GM21528 (cell line): ENCODE measurements at regions not wholly inside any gene's neighbourhood (a gene's known extent, or its start where the extent isn't known, plus 50 kb on each side); places are given as distances from the start of the nearest gene placed in this dataset.
A peak's percentile ranks its signal among the peaks of the same experiment; 100 is the strongest.

Experiments
- ATAC-seq: cut with Tn5 transposase; IDR thresholded peaks from one replicate; pipeline ENCODE4 v1.9.1; 2021; ENCODE audit warnings: mild to moderate bottlenecking, moderate library complexity; ENCODE audit not compliant: unreplicated experiment, low FRiP score

DNA sequence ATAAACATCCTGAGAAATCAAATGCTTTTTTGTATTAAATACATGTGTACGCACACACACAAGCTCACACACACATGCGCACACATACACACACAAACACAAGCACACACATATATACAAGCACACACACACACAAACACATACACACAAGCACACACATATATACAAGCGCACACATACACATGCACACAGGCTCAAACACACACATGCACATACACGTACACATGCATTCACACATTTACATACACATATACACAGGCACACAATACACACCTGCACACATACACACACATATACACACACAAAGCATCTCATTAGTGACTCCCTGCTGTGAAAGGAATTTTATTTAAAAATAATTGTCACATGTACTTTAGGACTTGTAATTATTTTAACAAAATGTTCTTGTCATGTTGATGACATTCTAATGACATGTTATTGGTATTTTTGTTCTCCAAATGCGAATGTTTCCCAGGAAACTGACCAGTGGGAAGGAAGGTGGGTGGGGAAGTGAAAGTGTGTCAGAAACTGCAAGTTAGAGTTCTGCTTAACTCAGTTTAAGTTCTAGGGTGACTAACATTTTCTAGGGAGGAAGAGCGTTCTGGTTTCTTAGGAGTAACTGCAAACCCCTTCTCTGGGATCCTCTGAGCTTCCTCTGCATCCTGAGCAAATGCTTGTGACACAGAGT lies 113.9 kb upstream of the ZNF217 start:
- peak; percentile 41 for ATAC-seq

DNA sequence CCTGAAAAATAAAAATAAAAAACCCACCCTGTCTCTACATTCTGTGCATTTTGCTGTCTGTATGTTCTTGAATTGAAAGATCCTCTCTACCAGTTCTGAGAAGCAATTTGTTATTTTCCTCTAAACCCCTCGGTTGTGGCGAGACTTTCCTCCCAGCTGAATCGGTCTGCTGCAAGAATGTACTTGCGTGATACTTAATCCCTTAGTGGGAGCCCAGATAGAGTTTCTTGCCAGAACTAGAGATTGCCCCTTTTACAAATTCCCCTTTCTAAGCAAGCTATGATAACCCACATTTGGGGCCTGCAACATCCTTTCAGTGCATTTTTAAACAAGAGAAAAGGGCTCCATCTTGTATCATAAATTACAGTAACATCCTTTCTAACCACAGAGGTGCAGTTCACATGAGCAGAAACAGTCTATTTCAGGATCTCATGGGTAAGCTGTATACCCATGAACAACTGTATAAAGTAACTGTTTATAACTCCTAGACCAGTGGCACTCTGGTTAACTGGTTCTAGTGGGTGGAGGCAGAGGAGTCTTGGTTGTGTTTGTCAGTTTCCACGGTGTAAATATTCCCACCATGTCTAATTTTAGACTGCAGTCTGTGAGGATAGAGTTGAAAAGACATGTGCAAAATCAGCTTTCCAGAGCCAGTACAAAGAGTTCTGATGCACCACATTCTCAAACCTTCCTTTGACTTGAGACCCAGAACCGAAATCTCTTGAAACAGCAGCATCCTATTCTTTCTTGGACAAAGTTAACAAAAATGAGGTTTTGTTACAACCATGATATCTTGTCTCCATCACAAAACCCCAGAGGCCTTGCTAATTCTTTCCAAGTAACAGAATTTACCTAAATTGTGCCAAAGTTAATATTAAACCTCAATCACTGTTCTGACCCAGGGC lies 113.1 kb upstream of the ZNF217 start:
- peak; percentile 51 for ATAC-seq

DNA sequence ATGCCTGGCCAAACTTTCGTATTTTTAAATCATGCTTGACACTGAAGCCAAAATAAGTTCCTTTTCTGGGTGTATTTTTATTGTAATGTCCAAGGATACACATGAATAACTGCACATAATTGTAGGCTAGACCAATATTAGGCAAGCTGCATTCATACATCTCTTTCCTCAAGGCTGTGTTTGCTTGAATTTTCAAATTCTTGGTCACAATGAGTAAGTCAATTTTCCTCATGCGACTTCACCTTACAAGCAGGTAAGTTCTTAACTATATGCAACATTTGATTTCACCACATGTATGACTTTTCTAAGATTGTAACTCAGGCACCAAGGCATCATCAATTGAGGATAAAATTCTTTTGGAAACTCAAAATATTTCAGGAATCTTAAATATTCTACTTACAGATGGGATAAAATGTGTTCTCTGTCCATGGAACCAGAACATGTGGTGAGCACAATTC lies 112.4 kb upstream of the ZNF217 start:
- no peak for ATAC-seq

DNA sequence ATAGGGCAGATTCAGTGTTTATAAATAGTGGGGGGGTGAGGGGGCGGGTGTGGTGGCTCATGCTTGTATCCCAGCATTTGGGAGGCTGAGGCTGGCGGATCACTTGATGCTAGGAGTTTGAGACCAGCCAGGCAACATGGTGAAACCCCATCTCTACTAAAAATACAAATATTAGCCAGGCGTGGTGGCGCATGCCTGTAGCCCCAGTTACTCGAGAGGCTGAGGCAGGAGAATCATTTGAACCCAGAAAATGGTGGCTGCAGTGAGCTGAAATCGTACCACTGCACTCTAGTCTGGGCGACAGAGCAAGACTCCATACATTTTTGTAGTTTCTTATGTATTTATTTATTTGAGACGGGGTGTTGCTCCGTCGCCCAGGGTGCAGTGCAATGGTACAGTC lies 109.0 kb upstream of the ZNF217 start:
- no peak for ATAC-seq

DNA sequence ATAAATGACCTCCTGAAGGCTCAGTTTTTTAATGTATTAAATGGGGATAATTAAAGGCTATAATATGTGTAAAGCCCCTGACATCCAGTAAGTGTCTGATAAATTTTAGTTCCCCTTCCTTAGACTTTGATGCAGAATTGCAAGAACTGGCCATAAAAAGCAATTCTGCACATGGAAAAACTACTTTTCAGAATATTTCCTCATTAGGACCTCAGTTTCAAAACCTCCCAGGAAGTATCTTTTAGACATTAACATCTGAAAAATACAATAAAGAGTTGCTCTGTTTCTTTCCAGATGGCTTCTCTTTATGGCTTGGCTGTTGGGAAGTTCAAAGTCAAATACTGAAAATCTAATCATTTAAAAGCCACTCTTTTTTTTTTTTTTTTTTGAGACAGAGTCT lies 106.3 kb upstream of the ZNF217 start:
- no peak for ATAC-seq

DNA sequence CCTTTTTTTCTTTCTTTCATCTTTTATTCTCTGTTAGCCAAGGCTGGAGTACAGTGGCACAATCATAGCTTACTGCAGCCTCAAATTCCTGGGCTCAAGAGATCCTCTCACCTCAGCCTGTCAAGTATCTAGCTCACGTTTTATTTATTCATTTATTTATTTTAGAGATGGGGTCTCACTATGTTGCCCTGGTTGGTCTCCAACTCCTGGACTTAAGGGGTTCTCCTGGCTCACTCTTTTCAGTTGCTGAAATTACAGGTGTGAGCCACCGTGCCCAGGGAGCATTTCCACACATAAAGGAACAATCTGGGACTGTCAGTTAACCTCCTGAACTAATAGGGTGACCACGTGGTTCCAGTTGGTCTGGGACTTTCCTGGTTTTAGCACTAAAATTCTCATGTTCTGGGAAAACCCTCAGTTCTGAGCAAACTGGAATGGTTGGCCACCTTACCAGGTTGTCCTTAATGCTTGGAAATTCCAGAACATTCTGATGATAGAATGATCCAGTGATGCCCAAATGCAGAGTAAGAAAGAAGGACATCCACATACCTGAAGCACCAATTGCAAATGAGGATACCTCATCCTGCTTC lies 105.5 kb upstream of the ZNF217 start:
- no peak for ATAC-seq

DNA sequence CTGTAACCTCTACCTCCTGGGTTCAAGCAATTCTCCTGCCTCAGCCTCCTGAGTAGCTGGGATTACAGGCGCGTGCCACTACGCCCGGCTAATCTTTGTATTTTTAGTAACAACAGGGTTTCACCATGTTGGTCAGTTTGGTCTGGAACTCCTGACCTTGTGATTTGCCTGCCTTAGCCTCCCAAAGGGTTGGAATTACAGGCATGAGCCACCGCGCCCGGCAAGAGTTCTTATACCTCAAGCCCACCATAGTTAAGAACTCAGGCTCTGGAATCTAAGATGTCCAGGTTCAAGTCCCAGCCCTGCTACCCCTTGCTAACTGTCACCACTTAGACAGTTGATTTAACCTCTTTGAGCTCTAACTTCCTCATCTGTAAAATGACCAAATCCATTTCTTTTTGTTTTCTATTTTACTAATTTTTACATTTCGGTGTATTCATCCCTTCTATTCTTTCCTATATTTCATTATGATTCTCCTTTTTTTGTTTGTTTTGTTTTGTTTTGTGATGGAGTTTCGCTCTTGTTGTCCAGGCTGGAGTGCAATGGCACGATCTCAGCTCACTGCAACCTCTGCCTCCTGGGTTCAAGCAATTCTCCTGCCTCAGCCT lies 104.8 kb upstream of the ZNF217 start:
- no peak for ATAC-seq

DNA sequence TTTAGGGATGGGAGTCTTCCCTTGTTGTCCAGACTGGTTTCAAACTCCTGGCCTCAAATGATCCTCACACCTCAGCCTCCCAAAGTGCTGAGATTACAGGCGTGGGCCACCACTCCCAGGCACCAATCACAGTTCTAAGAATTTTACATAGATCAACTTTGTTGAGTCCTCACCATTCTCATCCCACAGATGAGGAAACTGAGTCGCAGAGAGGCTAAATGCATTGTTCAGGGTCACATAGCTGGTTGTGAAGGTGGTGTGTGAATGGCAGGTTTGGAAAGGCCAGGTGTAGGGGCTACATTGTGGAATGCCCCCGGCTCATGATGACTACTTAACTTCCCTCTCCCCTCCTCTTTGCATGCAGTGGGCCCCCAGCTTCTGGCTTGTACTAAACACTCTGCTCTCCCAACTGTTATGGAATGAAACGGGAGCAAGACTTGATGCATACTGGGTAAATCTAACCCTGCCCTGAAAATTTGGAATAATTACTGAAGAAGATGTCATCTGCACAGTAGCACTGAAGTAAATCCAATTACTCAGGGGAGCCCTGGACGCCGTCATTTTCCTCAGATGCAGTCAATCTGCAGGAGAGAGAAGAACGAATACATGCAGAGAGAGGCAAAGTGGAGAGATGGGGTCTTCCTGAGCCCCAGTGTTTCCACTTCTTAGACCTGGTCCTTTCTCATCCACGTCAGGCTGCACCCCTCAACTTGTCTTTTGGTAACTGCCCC lies 102.3 kb upstream of the ZNF217 start:
- ATAC-seq, result no peak

DNA sequence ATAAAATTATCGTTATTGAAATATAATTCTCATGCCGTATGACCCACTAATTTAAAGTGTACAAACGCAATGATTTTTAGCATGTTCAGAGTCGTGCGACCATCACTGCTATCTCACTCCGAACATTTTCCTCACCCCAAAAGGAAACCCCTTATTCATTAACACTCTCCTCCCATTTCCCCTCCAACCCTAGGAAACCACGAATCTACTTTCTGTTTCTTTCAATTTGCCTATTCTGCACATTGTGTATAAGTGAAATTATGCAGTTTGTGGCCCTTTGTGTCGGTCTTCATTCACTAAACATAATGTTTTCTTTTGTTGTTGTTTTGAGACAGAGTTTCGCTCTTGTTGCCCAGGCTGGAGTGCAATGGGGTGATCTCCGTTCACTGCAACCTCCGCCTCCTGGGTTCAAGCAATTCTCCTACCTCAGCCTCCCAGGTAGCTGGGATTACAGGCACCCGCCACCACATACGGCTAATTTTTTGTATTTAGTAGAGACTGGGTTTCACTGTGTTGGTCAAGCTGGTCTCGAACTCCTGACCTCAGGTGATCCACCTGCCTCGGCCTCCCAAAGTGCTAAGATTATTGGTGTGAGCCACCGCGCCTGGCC lies 99.7 kb upstream of the ZNF217 start:
- ATAC-seq, result no peak

DNA sequence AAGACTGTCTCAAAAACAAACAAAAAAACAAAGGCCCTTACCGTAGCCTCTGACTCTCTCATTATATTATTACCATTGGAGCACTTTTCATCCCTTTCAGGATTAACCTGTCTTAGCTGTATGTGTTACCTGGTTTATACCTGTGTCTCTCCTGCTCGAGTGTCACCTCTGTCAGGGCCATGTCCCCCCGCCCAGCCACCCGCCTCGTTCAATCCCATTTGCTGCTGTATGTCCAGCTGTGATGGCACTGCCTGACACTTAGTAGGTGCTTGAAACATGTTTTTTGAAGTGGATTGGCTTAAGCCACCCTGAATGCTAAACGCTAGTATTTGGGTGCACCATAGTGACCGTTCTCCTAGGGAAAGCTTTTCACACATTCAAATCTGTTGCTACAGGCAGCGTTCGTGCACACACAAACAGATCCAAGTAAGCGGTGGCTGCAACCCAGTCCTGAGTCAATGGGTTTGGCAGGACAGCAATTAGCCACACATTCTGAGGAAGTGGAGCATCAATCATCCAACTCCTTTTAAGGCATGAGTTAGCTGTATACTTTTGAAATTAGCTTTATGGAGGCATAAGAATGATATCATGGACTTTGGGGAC lies 98.9 kb upstream of the ZNF217 start:
- no peak for ATAC-seq

DNA sequence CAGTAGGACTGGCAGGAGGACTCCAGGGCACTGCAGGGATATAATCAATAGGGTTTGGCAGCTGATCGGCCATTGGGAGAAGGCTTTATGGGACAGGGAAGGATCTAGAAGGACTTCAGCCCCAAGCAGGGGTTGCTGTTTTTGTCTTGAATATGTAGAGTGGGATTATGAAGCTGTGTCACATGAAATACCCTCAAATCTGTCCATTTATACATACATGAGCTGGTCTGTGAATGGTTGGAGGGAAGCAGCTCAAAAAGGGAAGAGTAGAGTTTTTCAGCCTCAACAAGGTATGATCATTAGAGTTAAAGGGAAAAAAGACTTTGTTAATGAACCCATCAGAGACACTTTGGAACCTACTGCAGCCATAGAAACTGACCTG lies 98.2 kb upstream of the ZNF217 start:
- no peak for ATAC-seq

DNA sequence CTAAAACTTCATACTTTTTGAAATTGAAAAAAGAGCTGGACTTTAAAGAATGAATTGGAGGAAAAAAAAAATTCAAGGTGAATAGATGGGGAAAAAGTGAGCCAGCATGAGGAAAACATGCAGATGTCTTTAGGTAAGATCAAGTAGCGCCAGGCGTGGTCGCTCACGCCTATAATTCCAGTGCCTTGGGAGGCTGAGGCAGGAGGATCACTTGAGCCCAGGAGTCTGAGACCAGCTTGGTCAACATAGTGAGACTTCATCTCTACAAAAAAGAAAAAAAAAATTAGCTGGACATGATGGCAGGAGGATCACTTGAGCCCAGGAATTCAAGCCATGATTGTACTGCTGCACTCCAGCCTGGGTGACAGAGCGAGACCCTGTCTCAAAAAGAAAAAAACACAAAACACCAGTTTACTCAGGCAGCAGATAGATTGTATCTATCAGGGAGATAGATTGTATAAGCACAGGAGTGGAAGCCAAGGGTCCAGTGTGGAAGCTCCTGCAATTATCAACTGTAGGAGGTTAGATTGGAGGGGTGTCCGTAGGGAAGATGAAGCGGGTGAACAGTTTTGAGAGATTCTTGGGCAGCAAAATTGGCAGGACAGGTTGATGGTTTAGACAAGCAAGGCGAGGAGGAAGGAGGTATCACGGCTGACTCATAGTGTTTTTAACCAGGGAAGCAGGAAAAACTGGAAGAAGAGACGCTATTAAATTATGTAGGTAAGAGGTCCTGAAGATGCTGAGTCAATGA lies 97.6 kb upstream of the ZNF217 start:
- no peak for ATAC-seq

DNA sequence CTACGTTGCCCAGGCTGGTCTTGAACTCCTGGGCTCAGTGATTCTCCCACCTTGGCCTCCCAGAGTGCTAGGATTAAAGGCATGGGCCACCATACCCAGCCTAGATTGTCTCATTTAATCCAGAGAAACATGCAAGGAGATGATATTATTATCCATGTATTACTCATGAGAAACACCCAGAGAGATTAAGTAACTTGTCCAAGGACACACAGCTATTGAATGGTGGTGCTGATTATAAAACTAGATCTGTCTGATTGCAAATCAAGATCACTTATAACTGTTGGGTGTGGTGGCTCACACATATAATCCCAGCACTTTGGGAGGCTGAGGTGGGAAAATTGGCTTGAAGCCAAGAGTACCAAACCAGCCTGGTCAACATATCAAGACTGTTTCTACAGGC lies 94.4 kb upstream of the ZNF217 start:
- no peak for ATAC-seq

DNA sequence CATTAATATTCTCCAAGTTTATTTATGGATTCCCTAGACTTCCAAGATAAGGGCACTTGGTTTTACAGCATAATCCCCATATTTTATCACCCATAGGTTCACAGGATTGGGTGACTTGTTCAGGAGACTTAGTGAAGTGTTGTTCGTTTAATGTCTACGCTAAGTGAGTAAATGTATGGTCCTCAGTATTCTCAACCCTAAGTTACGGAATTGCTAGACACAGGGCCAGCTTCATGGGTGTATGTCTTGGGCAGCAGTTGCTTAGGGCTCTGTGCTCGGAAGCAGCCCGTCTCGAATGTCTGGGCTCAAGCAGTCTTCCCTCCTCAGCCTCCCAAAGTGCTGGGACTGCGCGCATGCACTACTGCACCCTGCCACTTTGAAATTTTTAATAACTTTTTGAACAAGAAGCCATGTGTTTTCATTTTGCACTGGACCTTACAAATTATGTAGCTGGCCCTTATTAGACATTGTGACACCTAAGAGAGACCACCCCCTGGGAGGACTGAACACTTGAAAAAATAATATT lies 91.5 kb upstream of the ZNF217 start:
- ATAC-seq, result no peak

DNA sequence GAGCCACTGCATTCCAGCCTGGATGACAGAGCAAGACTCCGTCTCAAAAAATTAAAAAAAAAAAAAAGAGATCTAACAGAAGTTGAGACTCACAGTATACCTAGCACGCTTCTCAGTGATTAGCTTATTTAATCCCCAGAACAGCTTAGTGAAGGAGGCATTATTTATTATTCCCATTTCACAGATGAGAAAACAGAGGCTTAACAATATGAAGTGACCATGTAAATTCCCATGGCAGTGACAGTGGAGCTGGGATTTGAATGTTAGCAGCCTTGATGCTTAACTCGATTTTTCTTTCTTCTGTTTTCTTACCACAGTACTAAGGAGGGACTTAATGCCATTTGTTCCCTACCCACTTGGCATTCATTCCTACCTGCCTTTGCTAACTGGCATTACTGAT lies 89.9 kb upstream of the ZNF217 start:
- no peak for ATAC-seq

DNA sequence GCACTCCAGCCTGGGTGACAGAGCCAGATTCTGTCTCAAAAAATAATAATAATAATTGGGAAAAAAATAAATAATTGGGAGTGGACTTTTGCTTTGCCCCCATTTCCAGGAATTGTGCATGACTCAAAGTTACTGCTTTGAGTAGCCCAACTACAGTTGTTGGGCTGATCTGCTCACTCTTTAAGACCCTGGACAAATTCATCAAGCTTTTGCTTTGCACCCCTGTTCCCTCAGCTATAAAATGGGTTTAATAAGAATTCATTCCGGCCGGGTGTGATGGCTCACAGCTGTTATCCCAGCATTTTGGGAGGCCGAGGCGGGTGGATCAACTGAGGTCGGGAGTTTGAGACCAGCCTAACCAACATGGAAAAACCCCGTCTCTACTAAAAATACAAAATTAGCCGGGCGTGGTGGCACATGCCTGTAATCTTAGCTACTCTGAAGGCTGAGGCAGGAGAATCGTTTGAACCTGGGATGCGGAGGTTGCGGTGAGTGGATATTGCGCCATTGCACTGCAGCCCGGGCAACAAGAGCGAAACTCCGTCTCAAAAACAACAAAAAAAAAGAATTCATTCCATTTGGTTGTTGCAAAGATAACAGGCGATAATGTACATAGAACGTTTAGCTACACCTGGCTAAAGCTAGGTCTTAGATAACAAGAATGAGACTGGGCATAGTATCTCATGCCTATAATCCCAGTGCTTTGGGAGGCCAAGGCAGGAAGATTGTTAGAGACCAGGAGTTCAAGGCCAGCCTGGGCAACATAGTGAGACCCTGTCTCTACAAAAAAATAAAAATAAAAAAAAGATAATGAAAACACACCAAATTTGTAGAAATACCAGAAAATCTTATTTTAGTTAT lies 87.9 kb upstream of the ZNF217 start:
- ATAC-seq, result no peak

DNA sequence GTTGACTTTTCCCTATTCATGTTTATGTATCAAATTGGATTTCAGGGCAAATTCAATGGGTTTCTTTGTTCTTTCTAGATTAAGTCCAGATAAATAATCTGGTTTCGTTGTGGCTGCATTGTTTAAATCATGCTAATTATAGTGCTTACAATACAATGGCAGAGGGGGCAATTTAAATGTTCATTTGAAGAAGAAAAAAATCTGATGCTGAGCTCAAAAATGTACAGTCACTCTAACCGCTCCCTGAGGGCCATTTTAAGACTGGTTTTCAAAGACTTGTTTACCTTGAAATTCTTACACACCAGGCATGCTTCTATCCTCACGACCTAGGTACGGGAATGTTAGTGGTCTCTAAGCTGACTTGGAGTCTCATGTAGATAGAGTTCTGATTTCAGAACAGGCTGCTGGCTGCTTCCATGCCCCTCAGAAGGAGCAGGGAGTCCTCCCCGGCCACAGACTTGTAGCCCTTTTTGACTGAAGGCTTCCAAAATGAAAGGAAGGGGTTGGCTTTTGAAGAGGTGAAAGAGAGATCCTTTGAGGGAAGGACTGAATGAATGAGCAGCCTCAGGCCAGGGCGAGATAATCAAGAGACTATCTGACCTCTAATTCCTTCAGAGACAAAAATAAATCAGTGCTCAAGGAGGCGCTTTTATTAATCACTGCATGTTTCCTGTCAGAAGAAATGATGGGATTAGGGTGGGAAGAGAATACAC lies 86.1 kb upstream of the ZNF217 start:
- ATAC-seq, result no peak
